Astrocyte (in vitro differentiated cells and primary cell): ENCODE measurements at regions not wholly inside any gene's neighbourhood (a gene's known extent, or its start where the extent isn't known, plus 50 kb on each side); places are given as distances from the start of the nearest gene placed in this dataset.

ENCODE experiments used
- CTCF ChIP-seq: IDR thresholded peaks from 2 replicates; pipeline ENCODE4 v1.5.1; 2011; ENCODE audit warnings: low read depth, mild to moderate bottlenecking, inconsistent platforms, low read length, moderate library complexity; ENCODE audit not compliant: insufficient read depth
- EZH2 ChIP-seq: IDR thresholded peaks from 2 replicates; pipeline ENCODE4 v1.6.1; 2012; ENCODE audit warnings: mild to moderate bottlenecking, low read length, inconsistent platforms; ENCODE audit not compliant: insufficient read depth

- TF ChIP-seq CTCF (no peak), EZH2 (no peak)
Observed at GRCh38 chr18:35871337-35871736, 101.1 kb upstream of the RMP24 start.
